ENCODE measurements at regions not wholly inside any gene's neighbourhood (a gene's known extent, or its start where the extent isn't known, plus 50 kb on each side); places are given as distances from the start of the nearest gene placed in this dataset.

GRCh38 chr13:73835138-73835721, 299.0 kb downstream of the KLF12 start:
- Mint-ChIP-seq H3K9me3 (ENCODE audit: low read depth) (no peaks in the 10 kb centered on the region), H3K27ac (ENCODE audit: unreplicated experiment) (no peak overlapping the region), H3K4me1 (ENCODE audit: low read depth) (peaks cover 13% of the 10 kb centered on the region), H3K27me3 (ENCODE audit: low read depth) (no peaks in the 10 kb centered on the region), H3K4me3 (ENCODE audit: unreplicated experiment) (no peak overlapping the region), H3K36me3 (ENCODE audit: low read depth) (no peaks in the 10 kb centered on the region)
- DNase-seq (ENCODE audit: low spot score), result no peak
- TF ChIP-seq CTCF (IDR thresholded peaks at IDR 0.05), result peak; percentile 90

GRCh38 chr13:73833325-73834070, 300.7 kb downstream of the KLF12 start:
- TF ChIP-seq CTCF (IDR thresholded peaks at IDR 0.05), result no peak
- no peak for DNase-seq (ENCODE audit: low spot score)
- H3K36me3 Mint-ChIP-seq (ENCODE audit: low read depth), result no peaks in the 10 kb centered on the region
- no peaks in the 10 kb centered on the region for H3K9me3 Mint-ChIP-seq (ENCODE audit: low read depth)
- H3K27me3 Mint-ChIP-seq (ENCODE audit: low read depth), result no peaks in the 10 kb centered on the region
- H3K4me3 Mint-ChIP-seq (ENCODE audit: unreplicated experiment), result no peak overlapping the region
- no peak overlapping the region for H3K27ac Mint-ChIP-seq (ENCODE audit: unreplicated experiment)
- peaks cover 13% of the 10 kb centered on the region for H3K4me1 Mint-ChIP-seq (ENCODE audit: low read depth)

- no peaks in the 10 kb centered on the region for H3K36me3 Mint-ChIP-seq (ENCODE audit: low read depth)
- peaks cover 13% of the 10 kb centered on the region for H3K4me1 Mint-ChIP-seq (ENCODE audit: low read depth)
- no peaks in the 10 kb centered on the region for H3K27me3 Mint-ChIP-seq (ENCODE audit: low read depth)
- no peak for TF ChIP-seq CTCF (IDR thresholded peaks at IDR 0.05)
- no peak overlapping the region for H3K27ac Mint-ChIP-seq (ENCODE audit: unreplicated experiment)
- no peak for DNase-seq (ENCODE audit: low spot score)
- H3K4me3 Mint-ChIP-seq (ENCODE audit: unreplicated experiment), result no peak overlapping the region
- no peaks in the 10 kb centered on the region for H3K9me3 Mint-ChIP-seq (ENCODE audit: low read depth)
Measured at GRCh38 chr13:73832825-73833224, 301.4 kb downstream of the KLF12 start.

GRCh38 chr13:73832128-73832588, 302.0 kb downstream of the KLF12 start:
- H3K27me3 Mint-ChIP-seq (ENCODE audit: low read depth), result no peaks in the 10 kb centered on the region
- no peaks in the 10 kb centered on the region for H3K36me3 Mint-ChIP-seq (ENCODE audit: low read depth)
- H3K4me1 Mint-ChIP-seq (ENCODE audit: low read depth), result peaks cover 13% of the 10 kb centered on the region
- H3K4me3 Mint-ChIP-seq (ENCODE audit: unreplicated experiment), result no peak overlapping the region
- TF ChIP-seq CTCF (IDR thresholded peaks at IDR 0.05), result no peak
- DNase-seq (ENCODE audit: low spot score), result no peak
- no peaks in the 10 kb centered on the region for H3K9me3 Mint-ChIP-seq (ENCODE audit: low read depth)
- peak overlapping the region; percentile 52 for H3K27ac Mint-ChIP-seq (ENCODE audit: unreplicated experiment)

GRCh38 chr13:73829416-73829815, 304.8 kb downstream of the KLF12 start:
- peaks cover 2% of the 10 kb centered on the region for H3K36me3 Mint-ChIP-seq (ENCODE audit: low read depth)
- H3K27ac Mint-ChIP-seq (ENCODE audit: unreplicated experiment), result no peak overlapping the region
- H3K27me3 Mint-ChIP-seq (ENCODE audit: low read depth), result no peaks in the 10 kb centered on the region
- H3K4me1 Mint-ChIP-seq (ENCODE audit: low read depth), result peaks cover 13% of the 10 kb centered on the region
- TF ChIP-seq CTCF (IDR thresholded peaks at IDR 0.05), result no peak
- H3K9me3 Mint-ChIP-seq (ENCODE audit: low read depth), result no peaks in the 10 kb centered on the region
- no peak overlapping the region for H3K4me3 Mint-ChIP-seq (ENCODE audit: unreplicated experiment)
- no peak for DNase-seq (ENCODE audit: low spot score)

Data from chondrocyte (in vitro differentiated cells).